Endothelial cell of umbilical vein (primary cell): ENCODE measurements at regions not wholly inside any gene's neighbourhood (a gene's known extent, or its start where the extent isn't known, plus 50 kb on each side); places are given as distances from the start of the nearest gene placed in this dataset.

Experiments
- BruUV-seq: library from RNA; stranded (reverse); fragments of 400-500 nt; replicated peaks from 2 replicates; lab custom pipeline; 2021; lab: Mats Ljungman, UMichigan
- CTCF ChIA-PET: fragments of 300-600, 350-600 bp; sonication (Branson Sonifier 250); formaldehyde crosslinking; loops from one replicate; lab custom pipeline; 2021; ENCODE audit warnings: antibody characterized with exemption, inconsistent platforms; lab: Charles Lee
- POLR2A ChIA-PET: fragments of 300-600, 350-600 bp; sonication (Branson Sonifier 250); formaldehyde crosslinking; loops from one replicate; lab custom pipeline; 2021; ENCODE audit warnings: antibody characterized with exemption, inconsistent platforms; lab: Charles Lee
- DNase-seq: peaks from one replicate; pipeline ENCODE4 v3.0.0-alpha.2; 2011; ENCODE audit warnings: low read depth, low spot score
- FAIRE-seq: peaks from 2 replicates; lab custom pipeline; 2011; peaks lifted over from hg19 to GRCh38; lab: Jason Lieb, UNC
- H2AFZ ChIP-seq: 2 replicates; pipeline ENCODE4 v1.6.0; 2012; ENCODE audit warnings: low read depth, low read length, control low read depth, inconsistent platforms
- H3K27ac ChIP-seq: 2 replicates; pipeline ENCODE4 v1.5.1; 2011; ENCODE audit warnings: low read depth, mild to moderate bottlenecking, control low read depth, low read length, moderate library complexity; ENCODE audit not compliant: insufficient read depth
- H3K27me3 ChIP-seq, 2 experiments: 2 replicates each; pipeline versions ENCODE4 v1.6.0 to v1.6.1; 2011; ENCODE audit warnings: low read length in 2 of 2, mixed read lengths in 1 of 2; ENCODE audit not compliant: control insufficient read depth in 2 of 2, insufficient read depth in 2 of 2
- H3K36me3 ChIP-seq, 2 experiments: 2 replicates in 1 of 2; 3 replicates in 1 of 2; pipeline ENCODE4 v1.5.1; 2011; ENCODE audit warnings: low read length in 2 of 2, mild to moderate bottlenecking in 1 of 2, moderate library complexity in 1 of 2; ENCODE audit not compliant: control insufficient read depth in 2 of 2, insufficient read depth in 2 of 2; ENCODE audit errors: extremely low read depth in 1 of 2
- H3K4me1 ChIP-seq: 3 replicates; pipeline ENCODE4 v1.5.1; 2011; ENCODE audit warnings: mild to moderate bottlenecking, low read length; ENCODE audit not compliant: control insufficient read depth, insufficient read depth; ENCODE audit errors: extremely low read depth
- H3K4me2 ChIP-seq: 2 replicates; pipeline ENCODE4 v1.6.1; 2011; ENCODE audit warnings: low read length, control low read depth, mixed read lengths; ENCODE audit not compliant: insufficient read depth
- H3K4me3 ChIP-seq, 3 experiments: fragments of 200-600 bp in 1 of 3; sonication (generic), shearing (Covaris generic) in 1 of 3; replicated peaks in 1 of 3; 2 replicates each; pipeline ENCODE4 v1.5.1; 2011 to 2016; ENCODE audit warnings: control low read depth in 3 of 3, low read length in 3 of 3, mild to moderate bottlenecking in 2 of 3, inconsistent platforms in 1 of 3, low read depth in 1 of 3, moderate library complexity in 1 of 3; ENCODE audit not compliant: insufficient read depth in 1 of 3
- H3K79me2 ChIP-seq: 2 replicates; pipeline ENCODE4 v1.6.0; 2012; ENCODE audit warnings: low read length, inconsistent platforms; ENCODE audit not compliant: control insufficient read depth, insufficient read depth
- H3K9ac ChIP-seq: replicated peaks from 2 replicates; pipeline ENCODE3; 2011; ENCODE audit warnings: low read length, control low read depth; ENCODE audit not compliant: insufficient read depth; ENCODE audit errors: extremely low read depth
- H3K9me1 ChIP-seq: replicated peaks from 3 replicates; pipeline ENCODE4 v1.6.0; 2011; ENCODE audit warnings: mild to moderate bottlenecking, low read length; ENCODE audit not compliant: control insufficient read depth, insufficient read depth; ENCODE audit errors: extremely low read depth
- H3K9me3 ChIP-seq: replicated peaks from 2 replicates; pipeline ENCODE4 v1.5.1; 2012; ENCODE audit warnings: low read length, inconsistent platforms; ENCODE audit not compliant: control insufficient read depth, insufficient read depth
- H4K20me1 ChIP-seq: replicated peaks from 2 replicates; pipeline ENCODE3; 2011; ENCODE audit warnings: mild to moderate bottlenecking, low read length; ENCODE audit not compliant: control insufficient read depth, insufficient read depth; ENCODE audit errors: extremely low read depth
- EZH2 ChIP-seq: IDR thresholded peaks from 2 replicates; pipeline ENCODE4 v1.6.1; 2012; ENCODE audit warnings: borderline replicate concordance, low read depth, mild to moderate bottlenecking, moderate library complexity, low read length, inconsistent platforms; ENCODE audit not compliant: severe bottlenecking
- FOS ChIP-seq: IDR thresholded peaks from 2 replicates; pipeline ENCODE4 v1.6.1; 2011; ENCODE audit warnings: mild to moderate bottlenecking, low read length, moderate library complexity, borderline replicate concordance; ENCODE audit not compliant: insufficient read depth
- GATA2 ChIP-seq: IDR thresholded peaks from 2 replicates; pipeline ENCODE4 v1.7.0; 2011; ENCODE audit warnings: low read depth, mild to moderate bottlenecking, moderate library complexity, mixed read lengths, low read length; ENCODE audit not compliant: insufficient read length, insufficient read depth
- JUN ChIP-seq: IDR thresholded peaks from 2 replicates; pipeline ENCODE4 v1.6.1; 2011; ENCODE audit warnings: borderline replicate concordance, low read depth; ENCODE audit not compliant: insufficient read length, insufficient read depth
- MYC ChIP-seq: IDR thresholded peaks from one replicate; pipeline ENCODE4 v1.6.1; 2011; ENCODE audit warnings: mild to moderate bottlenecking, low read depth, low read length
- POLR2A ChIP-seq: IDR thresholded peaks from 2 replicates; pipeline ENCODE4 v1.6.1; 2012; ENCODE audit warnings: low read depth, mild to moderate bottlenecking, control low read depth, low read length
- POLR2AphosphoS5 ChIP-seq: IDR thresholded peaks from 2 replicates; pipeline ENCODE4 v1.6.1; 2012; ENCODE audit warnings: low read depth, mild to moderate bottlenecking, control low read depth, low read length, moderate library complexity; ENCODE audit not compliant: insufficient read depth
- dilution Hi-C: fragments of 300-500 bp; cut with MboI; formaldehyde crosslinking; loops from one replicate; pipeline ENCODE4 v1.15.0; 2019; ENCODE audit warnings: low sequenced_read_pairs; ENCODE audit not compliant: extremely low pct_ligation_motif_present
- intact Hi-C: fragments of 100-400 bp; cut with micrococcal nuclease; formaldehyde crosslinking; loops from one replicate; pipeline ENCODE4 v1.10.0; 2022
- TF ChIP-seq, protein P1 (sequence below): IDR thresholded peaks from 2 replicates; pipeline ENCODE4 v1.6.1; 2011; ENCODE audit not compliant: insufficient read depth, insufficient read length
- TF ChIP-seq, protein P2 (sequence below), 2 donors: IDR thresholded peaks; 1 replicate in 1 of 2; 2 replicates in 1 of 2; pipeline ENCODE4 v1.5.1; 2011; ENCODE audit warnings: low read length in 2 of 2, mild to moderate bottlenecking in 2 of 2, moderate library complexity in 2 of 2, control low read depth in 1 of 2, inconsistent platforms in 1 of 2, low read depth in 1 of 2; ENCODE audit not compliant: insufficient read depth in 1 of 2; ENCODE audit errors: extremely low read depth in 1 of 2

DNA sequence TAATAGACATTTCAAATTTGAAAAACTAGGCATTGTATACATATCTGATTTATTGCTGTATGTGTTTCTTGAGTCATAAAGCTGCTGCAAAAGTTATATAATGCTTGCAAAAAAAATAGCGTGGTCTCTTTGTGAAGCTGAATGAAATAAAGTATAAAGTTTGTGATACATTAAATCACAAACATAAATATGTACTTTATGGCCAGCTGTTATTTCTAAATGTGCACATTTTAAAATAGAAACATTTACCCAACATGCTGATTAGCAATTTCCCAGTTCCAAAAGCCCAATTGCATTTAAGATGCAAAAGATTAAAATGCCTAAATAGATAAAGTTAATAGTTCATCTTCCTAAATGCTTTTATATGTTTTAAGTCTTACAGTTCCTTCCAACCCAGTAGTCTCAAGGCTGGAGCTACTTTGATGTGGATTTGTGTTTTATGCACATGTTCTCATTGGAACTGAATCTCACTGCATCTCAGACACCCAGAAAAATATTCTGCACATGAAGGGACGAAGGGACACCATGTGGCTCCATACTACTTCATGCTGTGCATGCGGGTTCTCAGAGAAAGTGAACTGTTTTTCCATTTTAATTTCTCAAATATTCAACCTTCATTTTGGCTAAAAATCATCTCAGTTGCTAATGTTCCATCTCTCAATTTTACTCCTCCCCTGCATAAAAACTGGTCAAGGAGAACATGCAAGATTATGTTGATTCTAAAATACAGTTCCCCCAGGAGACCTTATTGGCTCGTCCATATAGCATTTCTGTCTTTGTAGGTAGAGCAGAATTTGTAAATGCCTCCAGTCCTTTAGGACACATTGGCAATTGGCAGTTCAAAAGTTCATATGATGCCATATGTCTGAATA lies 304.6 kb downstream of the MTX2 start:
- intact Hi-C loops (no loop called here), dilution Hi-C loops (loop anchor here (25.0 kb wide), 1 partner anchor 563 kb away; no protein-coding TSS in a partner anchor)
- BruUV-seq = no TSS peak
- H3K27me3 ChIP-seq = no peaks in the 10 kb centered on the region
- H3K4me1 ChIP-seq = no peaks in the 10 kb centered on the region
- H3K9ac ChIP-seq = no peak overlapping the region
- H3K4me3 ChIP-seq = no peak overlapping the region
- H3K36me3 ChIP-seq = no peaks in the 10 kb centered on the region
- TF ChIP-seq FOS (no peak), JUN (no peak), POLR2AphosphoS5 (no peak), MYC (no peak), EZH2 (no peak), GATA2 (no peak), POLR2A (no peak)
- TF ChIP-seq, protein P1, sequence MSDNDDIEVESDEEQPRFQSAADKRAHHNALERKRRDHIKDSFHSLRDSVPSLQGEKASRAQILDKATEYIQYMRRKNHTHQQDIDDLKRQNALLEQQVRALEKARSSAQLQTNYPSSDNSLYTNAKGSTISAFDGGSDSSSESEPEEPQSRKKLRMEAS = no peak
- TF ChIP-seq, protein P2, sequence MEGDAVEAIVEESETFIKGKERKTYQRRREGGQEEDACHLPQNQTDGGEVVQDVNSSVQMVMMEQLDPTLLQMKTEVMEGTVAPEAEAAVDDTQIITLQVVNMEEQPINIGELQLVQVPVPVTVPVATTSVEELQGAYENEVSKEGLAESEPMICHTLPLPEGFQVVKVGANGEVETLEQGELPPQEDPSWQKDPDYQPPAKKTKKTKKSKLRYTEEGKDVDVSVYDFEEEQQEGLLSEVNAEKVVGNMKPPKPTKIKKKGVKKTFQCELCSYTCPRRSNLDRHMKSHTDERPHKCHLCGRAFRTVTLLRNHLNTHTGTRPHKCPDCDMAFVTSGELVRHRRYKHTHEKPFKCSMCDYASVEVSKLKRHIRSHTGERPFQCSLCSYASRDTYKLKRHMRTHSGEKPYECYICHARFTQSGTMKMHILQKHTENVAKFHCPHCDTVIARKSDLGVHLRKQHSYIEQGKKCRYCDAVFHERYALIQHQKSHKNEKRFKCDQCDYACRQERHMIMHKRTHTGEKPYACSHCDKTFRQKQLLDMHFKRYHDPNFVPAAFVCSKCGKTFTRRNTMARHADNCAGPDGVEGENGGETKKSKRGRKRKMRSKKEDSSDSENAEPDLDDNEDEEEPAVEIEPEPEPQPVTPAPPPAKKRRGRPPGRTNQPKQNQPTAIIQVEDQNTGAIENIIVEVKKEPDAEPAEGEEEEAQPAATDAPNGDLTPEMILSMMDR (IDR thresholded peaks at IDR 0.05; ENCODE audit: extremely low read depth in 1 of 2, insufficient read depth in 1 of 2, low read depth in 1 of 2, low read length in 2 of 2) = no peak
- ChIA-PET POLR2A (no interaction called here), CTCF (interaction anchor here (1.0 to 1.6 kb wide), 5 partner anchors 9 to 61 kb away, joined by 3 to 9 read pairs (median 3); no protein-coding TSS in a partner anchor)
- H3K9me3 ChIP-seq = no peaks in the 10 kb centered on the region
- H4K20me1 ChIP-seq = no peaks in the 10 kb centered on the region
- H3K27ac ChIP-seq = no peak overlapping the region
- no peaks in the 10 kb centered on the region for H3K79me2 ChIP-seq
- no peak overlapping the region for H2AFZ ChIP-seq
- H3K4me2 ChIP-seq = no peak overlapping the region
- DNase-seq (no peak), FAIRE-seq (no peak)
- no peaks in the 10 kb centered on the region for H3K9me1 ChIP-seq
